ENCODE measurements at regions not wholly inside any gene's neighbourhood (a gene's known extent, or its start where the extent isn't known, plus 50 kb on each side); places are given as distances from the start of the nearest gene placed in this dataset.

GRCh38 chr11:92837595-92837994 lies 131.9 kb upstream of the MTNR1B start:
- H3K27me3 ChIP-seq (ENCODE audit: control insufficient read depth in 1 of 2, insufficient read depth in 2 of 2, low read length in 2 of 2), result no peaks in the 10 kb centered on the region
- no peak overlapping the region for H3K9ac ChIP-seq (ENCODE audit: low read depth in 1 of 2, low read length in 2 of 2)
- no peak overlapping the region for H3K4me3 ChIP-seq (ENCODE audit: low read depth in 1 of 2, low read length in 2 of 2)
- no peaks in the 10 kb centered on the region for H3K4me1 ChIP-seq (ENCODE audit: control insufficient read depth in 1 of 2, insufficient read depth in 2 of 2, low read length in 2 of 2)
- H3K27ac ChIP-seq (ENCODE audit: low read depth, low read length), result no peak overlapping the region
- no peaks in the 10 kb centered on the region for H3K9me3 ChIP-seq (ENCODE audit: control insufficient read depth in 1 of 2, low read length in 2 of 2)
- no peaks in the 10 kb centered on the region for H3K36me3 ChIP-seq (ENCODE audit: control insufficient read depth in 1 of 2, insufficient read depth in 2 of 2, low read length in 2 of 2)

DNA sequence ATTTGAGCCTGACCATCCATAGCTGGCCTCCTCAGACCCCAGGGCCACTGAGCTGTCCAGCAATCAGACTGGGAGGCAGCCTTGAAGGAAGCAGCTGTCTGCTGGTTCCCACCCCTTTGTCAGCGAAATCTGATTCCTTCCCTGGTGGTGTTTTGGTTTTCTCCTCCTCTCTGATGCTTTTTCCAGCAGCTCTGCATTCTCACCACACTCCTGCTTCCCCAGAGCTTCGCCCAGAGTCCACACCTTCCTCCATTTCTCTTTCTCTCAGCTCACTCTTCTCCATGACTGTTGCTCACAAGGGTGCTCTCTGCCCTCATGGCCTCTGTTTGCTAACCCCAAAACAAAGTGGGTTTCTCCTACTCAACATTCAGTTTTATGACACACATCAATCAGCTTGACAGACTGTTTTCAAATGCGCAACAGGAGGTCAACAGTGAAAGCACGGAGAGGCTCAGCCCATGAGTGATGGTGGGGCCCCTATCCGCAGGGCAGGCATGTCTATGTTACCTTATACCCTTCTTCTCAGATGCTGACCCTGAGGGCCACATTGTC lies 130.6 kb upstream of the MTNR1B start:
- no peak overlapping the region for H3K4me3 ChIP-seq (ENCODE audit: low read depth in 1 of 2, low read length in 2 of 2)
- H3K36me3 ChIP-seq (ENCODE audit: control insufficient read depth in 1 of 2, insufficient read depth in 2 of 2, low read length in 2 of 2), result no peaks in the 10 kb centered on the region
- H3K9me3 ChIP-seq (ENCODE audit: control insufficient read depth in 1 of 2, low read length in 2 of 2), result no peaks in the 10 kb centered on the region
- no peaks in the 10 kb centered on the region for H3K27me3 ChIP-seq (ENCODE audit: control insufficient read depth in 1 of 2, insufficient read depth in 2 of 2, low read length in 2 of 2)
- no peak overlapping the region for H3K27ac ChIP-seq (ENCODE audit: low read depth, low read length)
- H3K9ac ChIP-seq (ENCODE audit: low read depth in 1 of 2, low read length in 2 of 2), result no peak overlapping the region
- H3K4me1 ChIP-seq (ENCODE audit: control insufficient read depth in 1 of 2, insufficient read depth in 2 of 2, low read length in 2 of 2), result no peaks in the 10 kb centered on the region

GRCh38 chr11:92839450-92839849 lies 130.0 kb upstream of the MTNR1B start:
- no peaks in the 10 kb centered on the region for H3K9me3 ChIP-seq (ENCODE audit: control insufficient read depth in 1 of 2, low read length in 2 of 2)
- no peaks in the 10 kb centered on the region for H3K4me1 ChIP-seq (ENCODE audit: control insufficient read depth in 1 of 2, insufficient read depth in 2 of 2, low read length in 2 of 2)
- H3K27ac ChIP-seq (ENCODE audit: low read depth, low read length), result no peak overlapping the region
- H3K4me3 ChIP-seq (ENCODE audit: low read depth in 1 of 2, low read length in 2 of 2), result no peak overlapping the region
- no peaks in the 10 kb centered on the region for H3K27me3 ChIP-seq (ENCODE audit: control insufficient read depth in 1 of 2, insufficient read depth in 2 of 2, low read length in 2 of 2)
- no peak overlapping the region for H3K9ac ChIP-seq (ENCODE audit: low read depth in 1 of 2, low read length in 2 of 2)
- H3K36me3 ChIP-seq (ENCODE audit: control insufficient read depth in 1 of 2, insufficient read depth in 2 of 2, low read length in 2 of 2), result no peaks in the 10 kb centered on the region

- H3K27me3 ChIP-seq (ENCODE audit: control insufficient read depth in 1 of 2, insufficient read depth in 2 of 2, low read length in 2 of 2), result no peaks in the 10 kb centered on the region
- no peak overlapping the region for H3K4me3 ChIP-seq (ENCODE audit: low read depth in 1 of 2, low read length in 2 of 2)
- H3K4me1 ChIP-seq (ENCODE audit: control insufficient read depth in 1 of 2, insufficient read depth in 2 of 2, low read length in 2 of 2), result no peaks in the 10 kb centered on the region
- H3K27ac ChIP-seq (ENCODE audit: low read depth, low read length), result no peak overlapping the region
- no peak overlapping the region for H3K9ac ChIP-seq (ENCODE audit: low read depth in 1 of 2, low read length in 2 of 2)
- H3K9me3 ChIP-seq (ENCODE audit: control insufficient read depth in 1 of 2, low read length in 2 of 2), result no peaks in the 10 kb centered on the region
- H3K36me3 ChIP-seq (ENCODE audit: control insufficient read depth in 1 of 2, insufficient read depth in 2 of 2, low read length in 2 of 2), result no peaks in the 10 kb centered on the region
Observed at GRCh38 chr11:92841719-92842118, 127.7 kb upstream of the MTNR1B start.

DNA sequence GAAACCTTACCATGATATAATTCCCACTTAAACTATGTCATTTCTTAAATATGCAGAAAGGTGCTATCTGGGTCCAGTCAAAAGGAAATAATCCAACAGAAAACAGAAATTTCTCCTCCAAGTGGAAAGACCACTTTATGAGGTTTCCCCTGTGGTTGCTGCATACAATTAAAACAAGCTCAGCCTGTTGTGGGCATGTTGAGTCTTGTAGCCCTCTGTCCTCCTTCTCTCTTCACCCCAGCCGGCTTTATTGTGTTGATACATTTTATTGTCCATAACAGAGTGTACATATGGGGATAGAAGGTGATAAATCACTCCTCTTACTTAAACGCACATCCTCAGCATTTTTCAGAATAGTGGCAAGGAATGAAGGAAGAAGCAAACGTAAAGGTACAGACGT lies 126.0 kb upstream of the MTNR1B start:
- Histone ChIP-seq H3K27ac (ENCODE audit: low read depth, low read length) (no peak overlapping the region), H3K9ac (ENCODE audit: low read depth in 1 of 2, low read length in 2 of 2) (no peak overlapping the region), H3K36me3 (ENCODE audit: control insufficient read depth in 1 of 2, insufficient read depth in 2 of 2, low read length in 2 of 2) (no peaks in the 10 kb centered on the region), H3K4me1 (ENCODE audit: control insufficient read depth in 1 of 2, insufficient read depth in 2 of 2, low read length in 2 of 2) (no peaks in the 10 kb centered on the region), H3K4me3 (ENCODE audit: low read depth in 1 of 2, low read length in 2 of 2) (no peak overlapping the region), H3K27me3 (ENCODE audit: control insufficient read depth in 1 of 2, insufficient read depth in 2 of 2, low read length in 2 of 2) (no peaks in the 10 kb centered on the region), H3K9me3 (ENCODE audit: control insufficient read depth in 1 of 2, low read length in 2 of 2) (no peaks in the 10 kb centered on the region)

DNA sequence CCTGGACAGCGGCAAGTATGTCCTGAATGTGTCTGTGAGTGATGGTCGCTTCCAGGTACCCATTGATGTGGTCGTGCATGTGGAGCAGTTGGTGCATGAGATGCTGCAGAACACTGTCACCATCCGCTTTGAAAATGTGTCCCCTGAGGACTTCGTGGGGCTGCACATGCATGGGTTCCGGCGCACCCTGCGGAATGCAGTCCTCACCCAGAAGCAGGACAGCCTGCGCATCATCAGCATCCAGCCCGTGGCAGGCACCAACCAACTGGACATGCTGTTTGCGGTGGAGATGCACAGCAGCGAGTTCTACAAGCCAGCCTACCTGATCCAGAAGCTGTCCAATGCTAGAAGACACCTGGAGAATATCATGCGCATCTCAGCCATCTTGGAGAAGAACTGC lies 125.3 kb upstream of the MTNR1B start:
- Histone ChIP-seq H3K4me1 (ENCODE audit: control insufficient read depth in 1 of 2, insufficient read depth in 2 of 2, low read length in 2 of 2) (no peaks in the 10 kb centered on the region), H3K9me3 (ENCODE audit: control insufficient read depth in 1 of 2, low read length in 2 of 2) (no peaks in the 10 kb centered on the region), H3K27me3 (ENCODE audit: control insufficient read depth in 1 of 2, insufficient read depth in 2 of 2, low read length in 2 of 2) (no peaks in the 10 kb centered on the region), H3K36me3 (ENCODE audit: control insufficient read depth in 1 of 2, insufficient read depth in 2 of 2, low read length in 2 of 2) (no peaks in the 10 kb centered on the region), H3K9ac (ENCODE audit: low read depth in 1 of 2, low read length in 2 of 2) (no peak overlapping the region), H3K4me3 (ENCODE audit: low read depth in 1 of 2, low read length in 2 of 2) (no peak overlapping the region), H3K27ac (ENCODE audit: low read depth, low read length) (no peak overlapping the region)

- no peak overlapping the region for H3K9ac ChIP-seq (ENCODE audit: low read depth in 1 of 2, low read length in 2 of 2)
- H3K27me3 ChIP-seq (ENCODE audit: control insufficient read depth in 1 of 2, insufficient read depth in 2 of 2, low read length in 2 of 2), result no peaks in the 10 kb centered on the region
- H3K4me1 ChIP-seq (ENCODE audit: control insufficient read depth in 1 of 2, insufficient read depth in 2 of 2, low read length in 2 of 2), result no peaks in the 10 kb centered on the region
- H3K4me3 ChIP-seq (ENCODE audit: low read depth in 1 of 2, low read length in 2 of 2), result no peak overlapping the region
- H3K36me3 ChIP-seq (ENCODE audit: control insufficient read depth in 1 of 2, insufficient read depth in 2 of 2, low read length in 2 of 2), result no peaks in the 10 kb centered on the region
- H3K9me3 ChIP-seq (ENCODE audit: control insufficient read depth in 1 of 2, low read length in 2 of 2), result no peaks in the 10 kb centered on the region
- no peak overlapping the region for H3K27ac ChIP-seq (ENCODE audit: low read depth, low read length)
Observed at GRCh38 chr11:92845390-92845789, 124.1 kb upstream of the MTNR1B start.

- no peaks in the 10 kb centered on the region for H3K36me3 ChIP-seq (ENCODE audit: control insufficient read depth in 1 of 2, insufficient read depth in 2 of 2, low read length in 2 of 2)
- H3K9me3 ChIP-seq (ENCODE audit: control insufficient read depth in 1 of 2, low read length in 2 of 2), result no peaks in the 10 kb centered on the region
- no peaks in the 10 kb centered on the region for H3K4me1 ChIP-seq (ENCODE audit: control insufficient read depth in 1 of 2, insufficient read depth in 2 of 2, low read length in 2 of 2)
- H3K9ac ChIP-seq (ENCODE audit: low read depth in 1 of 2, low read length in 2 of 2), result no peak overlapping the region
- H3K4me3 ChIP-seq (ENCODE audit: low read depth in 1 of 2, low read length in 2 of 2), result no peak overlapping the region
- no peaks in the 10 kb centered on the region for H3K27me3 ChIP-seq (ENCODE audit: control insufficient read depth in 1 of 2, insufficient read depth in 2 of 2, low read length in 2 of 2)
- H3K27ac ChIP-seq (ENCODE audit: low read depth, low read length), result no peak overlapping the region
Observed at GRCh38 chr11:92845805-92846204, 123.6 kb upstream of the MTNR1B start.

DNA sequence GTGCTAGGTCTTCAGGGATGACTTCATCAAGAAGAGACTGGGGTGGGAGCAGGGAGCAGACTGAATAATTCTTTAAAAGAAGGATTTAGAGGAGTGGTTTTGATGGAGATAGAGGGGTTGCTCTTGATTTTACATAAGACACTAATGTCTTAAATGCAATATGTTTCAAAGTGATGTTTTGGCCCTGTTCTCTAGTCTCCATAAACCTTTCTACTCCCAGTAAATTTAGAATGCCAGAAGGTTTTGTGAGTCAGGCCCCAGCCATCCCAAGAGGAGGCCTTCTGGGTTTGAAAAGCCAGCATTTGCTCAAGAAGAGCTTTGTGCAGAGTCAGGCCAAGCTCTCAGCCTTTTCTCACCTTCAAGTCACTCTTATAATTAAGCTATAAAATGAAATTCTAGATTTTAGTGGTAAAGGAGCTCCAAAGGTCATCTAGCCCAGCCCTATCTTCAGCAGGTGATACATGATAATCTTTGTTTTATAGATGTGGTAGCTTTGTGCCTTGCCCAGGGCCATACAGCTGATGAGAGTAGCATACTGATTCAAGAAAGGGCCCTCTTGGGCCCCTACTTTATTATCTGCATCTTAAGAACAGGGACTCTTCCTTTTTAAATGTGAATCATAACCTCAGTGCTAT lies 122.8 kb upstream of the MTNR1B start:
- no peaks in the 10 kb centered on the region for H3K4me1 ChIP-seq (ENCODE audit: control insufficient read depth in 1 of 2, insufficient read depth in 2 of 2, low read length in 2 of 2)
- no peak overlapping the region for H3K27ac ChIP-seq (ENCODE audit: low read depth, low read length)
- no peaks in the 10 kb centered on the region for H3K9me3 ChIP-seq (ENCODE audit: control insufficient read depth in 1 of 2, low read length in 2 of 2)
- no peaks in the 10 kb centered on the region for H3K36me3 ChIP-seq (ENCODE audit: control insufficient read depth in 1 of 2, insufficient read depth in 2 of 2, low read length in 2 of 2)
- H3K4me3 ChIP-seq (ENCODE audit: low read depth in 1 of 2, low read length in 2 of 2), result no peak overlapping the region
- H3K9ac ChIP-seq (ENCODE audit: low read depth in 1 of 2, low read length in 2 of 2), result no peak overlapping the region
- H3K27me3 ChIP-seq (ENCODE audit: control insufficient read depth in 1 of 2, insufficient read depth in 2 of 2, low read length in 2 of 2), result no peaks in the 10 kb centered on the region

DNA sequence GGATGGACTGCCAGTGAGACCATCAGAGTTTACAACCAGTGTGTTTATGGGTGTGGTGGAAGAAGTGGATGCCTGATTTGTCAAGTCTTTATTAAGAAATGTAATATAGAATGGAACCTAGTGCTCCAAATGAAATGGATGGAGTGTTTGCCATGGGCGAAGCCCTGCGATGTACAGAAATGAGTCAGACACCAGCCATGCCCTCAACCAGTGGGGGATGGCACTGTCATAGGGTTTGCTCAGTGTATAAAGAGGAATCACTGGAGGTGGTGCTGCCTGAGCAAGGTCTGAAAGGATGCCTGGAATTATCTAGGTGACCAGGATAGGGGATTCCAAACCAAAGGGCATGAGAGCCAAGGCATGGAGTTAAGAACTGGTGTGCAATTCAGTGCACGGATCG lies 120.9 kb upstream of the MTNR1B start:
- Histone ChIP-seq H3K36me3 (ENCODE audit: control insufficient read depth in 1 of 2, insufficient read depth in 2 of 2, low read length in 2 of 2) (no peaks in the 10 kb centered on the region), H3K4me1 (ENCODE audit: control insufficient read depth in 1 of 2, insufficient read depth in 2 of 2, low read length in 2 of 2) (no peaks in the 10 kb centered on the region), H3K4me3 (ENCODE audit: low read depth in 1 of 2, low read length in 2 of 2) (no peak overlapping the region), H3K9ac (ENCODE audit: low read depth in 1 of 2, low read length in 2 of 2) (no peak overlapping the region), H3K27me3 (ENCODE audit: control insufficient read depth in 1 of 2, insufficient read depth in 2 of 2, low read length in 2 of 2) (no peaks in the 10 kb centered on the region), H3K27ac (ENCODE audit: low read depth, low read length) (no peak overlapping the region), H3K9me3 (ENCODE audit: control insufficient read depth in 1 of 2, low read length in 2 of 2) (no peaks in the 10 kb centered on the region)
